MM.1S (cell line): ENCODE measurements at regions not wholly inside any gene's neighbourhood (a gene's known extent, or its start where the extent isn't known, plus 50 kb on each side); places are given as distances from the start of the nearest gene placed in this dataset.

Experiments
- DNase-seq: peaks from one replicate; pipeline ENCODE4 v3.0.0-alpha.2; 2015
- H2AFZ ChIP-seq: fragments of 300-600 bp; sonication (generic); 2 replicates; pipeline ENCODE4 v1.6.0; 2016; ENCODE audit warnings: antibody characterized with exemption, low read length
- H3F3A ChIP-seq: fragments of 300-600 bp; sonication (generic); 2 replicates; pipeline ENCODE4 v1.6.1; 2016; ENCODE audit warnings: mild to moderate bottlenecking, antibody characterized with exemption, low read length, moderate library complexity, mixed read lengths; ENCODE audit not compliant: insufficient read depth
- H3K27ac ChIP-seq: fragments of 300-600 bp; sonication (generic); 2 replicates; pipeline ENCODE4 v1.5.1; 2016; ENCODE audit warnings: mild to moderate bottlenecking, low read length
- H3K27me3 ChIP-seq: fragments of 300-600 bp; sonication (generic); replicated peaks from 2 replicates; pipeline ENCODE4 v1.6.0; 2016; ENCODE audit warnings: low read length; ENCODE audit not compliant: insufficient read depth
- H3K36me3 ChIP-seq: fragments of 300-600 bp; sonication (generic); replicated peaks from 2 replicates; pipeline ENCODE4 v1.6.1; 2016; ENCODE audit warnings: mild to moderate bottlenecking, low read length, mixed read lengths; ENCODE audit not compliant: insufficient read depth
- H3K4me1 ChIP-seq: fragments of 300-600 bp; sonication (generic); 2 replicates; pipeline ENCODE4 v1.6.1; 2016; ENCODE audit warnings: low read length, mixed read lengths
- H3K4me2 ChIP-seq: fragments of 300-600 bp; sonication (generic); 2 replicates; pipeline ENCODE4 v1.6.0; 2016; ENCODE audit warnings: low read depth, low read length
- H3K4me3 ChIP-seq: fragments of 300-600 bp; sonication (generic); 2 replicates; pipeline ENCODE4 v1.5.1; 2016; ENCODE audit warnings: low read length, mixed read lengths
- H3K79me2 ChIP-seq: fragments of 300-600 bp; sonication (generic); 2 replicates; pipeline ENCODE4 v1.6.1; 2016; ENCODE audit warnings: mixed run types, low read length, mixed read lengths
- H3K9ac ChIP-seq: fragments of 300-600 bp; sonication (generic); 2 replicates; pipeline ENCODE4 v1.6.1; 2016; ENCODE audit warnings: low read length, mixed read lengths
- H3K9me2 ChIP-seq: fragments of 300-600 bp; sonication (generic); replicated peaks from 2 replicates; pipeline ENCODE4 v1.6.1; 2016; ENCODE audit warnings: mild to moderate bottlenecking, low read length, mixed read lengths; ENCODE audit not compliant: insufficient read depth
- H3K9me3 ChIP-seq: fragments of 300-600 bp; sonication (generic); replicated peaks from 2 replicates; pipeline ENCODE4 v1.6.1; 2016; ENCODE audit warnings: mild to moderate bottlenecking, low read length, mixed read lengths; ENCODE audit not compliant: insufficient read depth
- H4K20me1 ChIP-seq: fragments of 300-600 bp; sonication (generic); 2 replicates; pipeline ENCODE4 v1.6.1; 2016; ENCODE audit warnings: mild to moderate bottlenecking, low read length, moderate library complexity, mixed read lengths; ENCODE audit not compliant: insufficient read depth
- CTCF ChIP-seq: fragments of 300-600 bp; sonication (generic); IDR thresholded peaks from 2 replicates; pipeline ENCODE4 v1.5.1; 2016; ENCODE audit warnings: antibody characterized with exemption, low read length, mixed read lengths
- EZH2 ChIP-seq: fragments of 300-600 bp; sonication (generic); optimal IDR thresholded peaks from 2 replicates; pipeline ENCODE3; 2017; ENCODE audit warnings: low read depth, mild to moderate bottlenecking, antibody characterized with exemption, low read length, mixed read lengths
- EZH2phosphoT487 ChIP-seq: fragments of 300-600 bp; sonication (generic); IDR thresholded peaks from 2 replicates; pipeline ENCODE4 v1.6.1; 2018; ENCODE audit warnings: antibody characterized with exemption, low read length

- H3K4me1 ChIP-seq, result no peaks in the 10 kb centered on the region
- H3K79me2 ChIP-seq, result no peaks in the 10 kb centered on the region
- no peaks in the 10 kb centered on the region for H3K36me3 ChIP-seq
- no peak overlapping the region for H2AFZ ChIP-seq
- DNase-seq, result no peak
- H3K9me3 ChIP-seq, result no peaks in the 10 kb centered on the region
- no peaks in the 10 kb centered on the region for H3K9me2 ChIP-seq
- no peak overlapping the region for H3K9ac ChIP-seq
- TF ChIP-seq CTCF (no peak), EZH2 (no peak), EZH2phosphoT487 (no peak)
- no peaks in the 10 kb centered on the region for H4K20me1 ChIP-seq
- no peak overlapping the region for H3K4me2 ChIP-seq
- no peaks in the 10 kb centered on the region for H3K27me3 ChIP-seq
- H3K27ac ChIP-seq, result no peak overlapping the region
- H3K4me3 ChIP-seq, result no peak overlapping the region
- H3F3A ChIP-seq, result no peaks in the 10 kb centered on the region
Measured at GRCh38 chr12:127457726-127458125, 809.2 kb upstream of the TMEM132C start.

- Histone ChIP-seq H3K36me3 (no peaks in the 10 kb centered on the region), H3K4me1 (no peaks in the 10 kb centered on the region), H3F3A (no peaks in the 10 kb centered on the region), H3K79me2 (no peaks in the 10 kb centered on the region), H3K9me2 (no peaks in the 10 kb centered on the region), H3K9me3 (no peaks in the 10 kb centered on the region), H3K9ac (no peak overlapping the region), H3K4me2 (no peak overlapping the region), H2AFZ (no peak overlapping the region), H3K27me3 (no peaks in the 10 kb centered on the region), H4K20me1 (no peaks in the 10 kb centered on the region), H3K4me3 (no peak overlapping the region), H3K27ac (no peak overlapping the region)
- DNase-seq, result no peak
- no peak for TF ChIP-seq EZH2
Measured at GRCh38 chr12:127459166-127459565, 807.8 kb upstream of the TMEM132C start.

- Histone ChIP-seq H4K20me1 (no peaks in the 10 kb centered on the region), H3K4me3 (no peak overlapping the region), H3K36me3 (no peaks in the 10 kb centered on the region), H2AFZ (no peak overlapping the region), H3K79me2 (no peaks in the 10 kb centered on the region), H3K27ac (no peak overlapping the region), H3K9ac (no peak overlapping the region), H3K4me2 (no peak overlapping the region), H3K4me1 (no peaks in the 10 kb centered on the region), H3K9me2 (no peaks in the 10 kb centered on the region), H3K27me3 (no peaks in the 10 kb centered on the region), H3K9me3 (no peaks in the 10 kb centered on the region), H3F3A (no peaks in the 10 kb centered on the region)
- TF ChIP-seq EZH2phosphoT487, result no peak
- no peak for TF ChIP-seq EZH2
- TF ChIP-seq CTCF, result no peak
- DNase-seq, result no peak
Measured at GRCh38 chr12:127459687-127460086, 807.3 kb upstream of the TMEM132C start.

- no peak overlapping the region for H3K27ac ChIP-seq
Measured at GRCh38 chr12:127463237-127463636, 803.7 kb upstream of the TMEM132C start.

More at GRCh38 chr12:127463237-127463636, 803.7 kb upstream of the TMEM132C start:
- no peaks in the 10 kb centered on the region for H3K9me3 ChIP-seq
- no peaks in the 10 kb centered on the region for H3K36me3 ChIP-seq
- no peak for TF ChIP-seq CTCF
- TF ChIP-seq EZH2, result no peak
- TF ChIP-seq EZH2phosphoT487, result no peak
- no peak overlapping the region for H3K9ac ChIP-seq
- no peak overlapping the region for H3K4me3 ChIP-seq
- H2AFZ ChIP-seq, result no peak overlapping the region
- H3K4me2 ChIP-seq, result no peak overlapping the region
- no peaks in the 10 kb centered on the region for H3K79me2 ChIP-seq
- no peaks in the 10 kb centered on the region for H3K4me1 ChIP-seq
- no peaks in the 10 kb centered on the region for H3F3A ChIP-seq
- H3K27me3 ChIP-seq, result no peaks in the 10 kb centered on the region
- no peaks in the 10 kb centered on the region for H4K20me1 ChIP-seq
- H3K9me2 ChIP-seq, result no peaks in the 10 kb centered on the region
- DNase-seq, result no peak
